ENCODE measurements at regions not wholly inside any gene's neighbourhood (a gene's known extent, or its start where the extent isn't known, plus 50 kb on each side); places are given as distances from the start of the nearest gene placed in this dataset.

DNA sequence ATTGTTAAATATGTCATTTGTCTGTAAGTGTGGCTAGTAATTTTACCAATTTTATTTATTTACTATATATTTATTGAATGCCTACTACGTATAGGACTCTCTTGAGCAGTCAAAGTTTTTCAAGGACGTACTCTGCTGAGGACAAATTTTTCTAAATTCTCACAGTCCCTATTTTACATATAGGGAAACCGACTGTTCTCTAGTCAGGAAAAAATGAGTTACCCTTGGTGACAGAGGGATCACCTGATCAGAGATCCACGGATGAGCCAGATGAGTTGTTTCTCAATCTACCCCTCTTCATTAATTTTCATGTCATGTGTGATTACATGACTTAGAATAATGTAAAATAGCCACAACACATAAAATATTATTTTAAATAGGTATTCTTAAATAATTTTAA is 96.2 kb upstream of the SLC38A2 start (continued):
- TF ChIP-seq NANOG (IDR thresholded peaks at IDR 0.05; ENCODE audit: insufficient read depth, low read depth, low read length, poor library complexity, severe bottlenecking) (no peak), ASH2L (IDR thresholded peaks at IDR 0.05; ENCODE audit: low read length) (no peak), SAP30 (IDR thresholded peaks at IDR 0.05; ENCODE audit: insufficient read depth, insufficient replicate concordance, low read length) (no peak), RFX5 (IDR thresholded peaks at IDR 0.05; ENCODE audit: borderline replicate concordance, low read depth, low read length) (no peak), HDAC2 (IDR thresholded peaks at IDR 0.05; ENCODE audit: borderline replicate concordance in 1 of 2, low read depth in 2 of 2, low read length in 2 of 2) (no peak)
